Progenitor cell of endocrine pancreas (in vitro differentiated cells): ENCODE measurements at regions not wholly inside any gene's neighbourhood (a gene's known extent, or its start where the extent isn't known, plus 50 kb on each side); places are given as distances from the start of the nearest gene placed in this dataset.
"Not testable (repeated sequence)": the region's sequence is repeated elsewhere in the genome, so short reads cannot be mapped to it uniquely, and the experiment has no call there.

Experiments
- DNase-seq: peaks from one replicate; pipeline ENCODE4 v3.0.0; 2021; ENCODE audit warnings: low spot score; ENCODE audit not compliant: unreplicated experiment
- H3K27ac Mint-ChIP-seq: 2 replicates; pipeline ENCODE4 v1.8.0; 2021; ENCODE audit warnings: mild to moderate bottlenecking, moderate library complexity, mixed read lengths
- H3K27me3 Mint-ChIP-seq: 2 replicates; pipeline ENCODE4 v1.8.0; 2021; ENCODE audit warnings: mixed read lengths
- H3K36me3 Mint-ChIP-seq: 2 replicates; pipeline ENCODE4 v1.8.0; 2022; ENCODE audit warnings: mixed read lengths; ENCODE audit not compliant: insufficient read depth
- H3K4me1 Mint-ChIP-seq: 2 replicates; pipeline ENCODE4 v1.8.0; 2021; ENCODE audit warnings: low read depth, mixed read lengths
- H3K4me3 Mint-ChIP-seq: 2 replicates; pipeline ENCODE4 v1.8.0; 2021; ENCODE audit warnings: low read depth, mild to moderate bottlenecking, moderate library complexity, mixed read lengths
- H3K9me3 Mint-ChIP-seq: 2 replicates; pipeline ENCODE4 v1.8.0; 2021; ENCODE audit warnings: low read depth, mixed read lengths
- CTCF ChIP-seq: fragments of 200-600 bp; sonication (generic); IDR thresholded peaks from one replicate; pipeline ENCODE4 v1.5.0; 2021; ENCODE audit warnings: antibody characterized with exemption, mild to moderate bottlenecking; ENCODE audit not compliant: unreplicated experiment

- Mint-ChIP-seq H3K4me3 (no peak overlapping the region), H3K27me3 (no peaks in the 10 kb centered on the region), H3K4me1 (peaks cover 8% of the 10 kb centered on the region), H3K27ac (no peak overlapping the region), H3K9me3 (peaks cover 18% of the 10 kb centered on the region), H3K36me3 (no peaks in the 10 kb centered on the region)
- no peak for DNase-seq
- no peak for TF ChIP-seq CTCF
Observed at GRCh38 chr12:60235261-60235660, 639.4 kb downstream of the SLC16A7 start.

- not testable (repeated sequence) for DNase-seq, H3K36me3 Mint-ChIP-seq, H3K4me1 Mint-ChIP-seq, H3K4me3 Mint-ChIP-seq, H3K27ac Mint-ChIP-seq, H3K27me3 Mint-ChIP-seq
- peaks cover 18% of the 10 kb centered on the region for H3K9me3 Mint-ChIP-seq
Observed at GRCh38 chr12:60236416-60236815, 640.6 kb downstream of the SLC16A7 start.

GRCh38 chr12:60240891-60241290, 645.1 kb downstream of the SLC16A7 start:
- peaks cover 18% of the 10 kb centered on the region for H3K9me3 Mint-ChIP-seq
- DNase-seq, result no peak
- no peaks in the 10 kb centered on the region for H3K36me3 Mint-ChIP-seq
- H3K27me3 Mint-ChIP-seq, result no peaks in the 10 kb centered on the region
- no peak overlapping the region for H3K27ac Mint-ChIP-seq
- H3K4me3 Mint-ChIP-seq, result no peak overlapping the region
- peaks cover 2% of the 10 kb centered on the region for H3K4me1 Mint-ChIP-seq
- no peak for TF ChIP-seq CTCF

GRCh38 chr12:60251091-60251490, 655.3 kb downstream of the SLC16A7 start:
- TF ChIP-seq CTCF, result no peak
- Mint-ChIP-seq H3K4me3 (no peak overlapping the region), H3K9me3 (no peaks in the 10 kb centered on the region), H3K4me1 (no peaks in the 10 kb centered on the region), H3K27ac (no peak overlapping the region), H3K36me3 (no peaks in the 10 kb centered on the region), H3K27me3 (no peaks in the 10 kb centered on the region)
- no peak for DNase-seq

- H3K27me3 Mint-ChIP-seq, result no peaks in the 10 kb centered on the region
- no peak for TF ChIP-seq CTCF
- H3K4me3 Mint-ChIP-seq, result no peak overlapping the region
- no peak for DNase-seq
- H3K36me3 Mint-ChIP-seq, result no peaks in the 10 kb centered on the region
- no peak overlapping the region for H3K27ac Mint-ChIP-seq
- peaks cover 5% of the 10 kb centered on the region for H3K4me1 Mint-ChIP-seq
- H3K9me3 Mint-ChIP-seq, result no peaks in the 10 kb centered on the region
Observed at GRCh38 chr12:60252359-60253096, 656.7 kb downstream of the SLC16A7 start.

- Mint-ChIP-seq H3K36me3 (no peaks in the 10 kb centered on the region), H3K4me1 (peaks cover 8% of the 10 kb centered on the region), H3K4me3 (no peak overlapping the region), H3K27me3 (no peaks in the 10 kb centered on the region), H3K27ac (no peak overlapping the region), H3K9me3 (no peaks in the 10 kb centered on the region)
- no peak for DNase-seq
- no peak for TF ChIP-seq CTCF
Observed at GRCh38 chr12:60255044-60255443, 659.2 kb downstream of the SLC16A7 start.
